ENCODE measurements at regions not wholly inside any gene's neighbourhood (a gene's known extent, or its start where the extent isn't known, plus 50 kb on each side); places are given as distances from the start of the nearest gene placed in this dataset.
"Not testable (repeated sequence)": the region's sequence is repeated elsewhere in the genome, so short reads cannot be mapped to it uniquely, and the experiment has no call there.

GRCh38 chr2:208916881-208917280, 507.0 kb upstream of the MAP2 start:
- Histone ChIP-seq H3K27me3 (ENCODE audit: control insufficient read depth in 4 of 4, insufficient read depth in 4 of 4, low read length in 3 of 4) (no peaks in the 10 kb centered on the region), H3K9ac (ENCODE audit: low read depth in 1 of 2, low read length in 2 of 2) (no peak overlapping the region), H3K4me1 (ENCODE audit: control insufficient read depth in 4 of 4, insufficient read depth in 4 of 4, low read length in 3 of 4) (no peaks in the 10 kb centered on the region), H3K36me3 (ENCODE audit: control insufficient read depth in 4 of 4, insufficient read depth in 3 of 4, low read depth in 1 of 4, low read length in 3 of 4) (no peaks in the 10 kb centered on the region), H3K4me3 (ENCODE audit: low read depth in 1 of 3, low read length in 3 of 3) (no peak overlapping the region), H3K27ac (ENCODE audit: low read depth in 1 of 2, low read length in 2 of 2) (no peak overlapping the region), H3K9me3 (ENCODE audit: control insufficient read depth in 4 of 4, low read length in 3 of 4) (peaks cover 0 to 2% (median 0%) of the 10 kb centered on the region in 4 donors)
- WGBS = 54% methylated on average over 2 of the region's 2 CpGs
- TF ChIP-seq RAD21 (IDR thresholded peaks at IDR 0.05) = no peak
- no peak for DNase-seq (ENCODE audit: low spot score)

GRCh38 chr2:208921358-208921757, 502.5 kb upstream of the MAP2 start:
- not testable (repeated sequence) for H3K4me1 ChIP-seq (ENCODE audit: control insufficient read depth in 4 of 4, insufficient read depth in 4 of 4, low read length in 3 of 4); H3K27ac ChIP-seq (ENCODE audit: low read depth in 1 of 2, low read length in 2 of 2); H3K4me3 ChIP-seq (ENCODE audit: low read depth in 1 of 3, low read length in 3 of 3); DNase-seq (ENCODE audit: low spot score); H3K36me3 ChIP-seq (ENCODE audit: control insufficient read depth in 4 of 4, insufficient read depth in 3 of 4, low read depth in 1 of 4, low read length in 3 of 4); H3K9me3 ChIP-seq (ENCODE audit: control insufficient read depth in 4 of 4, low read length in 3 of 4); H3K9ac ChIP-seq (ENCODE audit: low read depth in 1 of 2, low read length in 2 of 2); H3K27me3 ChIP-seq (ENCODE audit: control insufficient read depth in 4 of 4, insufficient read depth in 4 of 4, low read length in 3 of 4)
- 96% methylated on average over 1 of the region's 1 CpG for WGBS

GRCh38 chr2:208927867-208928266, 496.0 kb upstream of the MAP2 start:
- DNase-seq (ENCODE audit: low spot score) = no peak
- no peaks in the 10 kb centered on the region for H3K27me3 ChIP-seq (ENCODE audit: control insufficient read depth in 4 of 4, insufficient read depth in 4 of 4, low read length in 3 of 4)
- peaks cover 0 to 4% (median 0%) of the 10 kb centered on the region in 4 donors for H3K9me3 ChIP-seq (ENCODE audit: control insufficient read depth in 4 of 4, low read length in 3 of 4)
- H3K4me3 ChIP-seq (ENCODE audit: low read depth in 1 of 3, low read length in 3 of 3) = no peak overlapping the region
- H3K27ac ChIP-seq (ENCODE audit: low read depth in 1 of 2, low read length in 2 of 2) = no peak overlapping the region
- no peaks in the 10 kb centered on the region for H3K36me3 ChIP-seq (ENCODE audit: control insufficient read depth in 4 of 4, insufficient read depth in 3 of 4, low read depth in 1 of 4, low read length in 3 of 4)
- H3K4me1 ChIP-seq (ENCODE audit: control insufficient read depth in 4 of 4, insufficient read depth in 4 of 4, low read length in 3 of 4) = no peaks in the 10 kb centered on the region
- no peak for TF ChIP-seq HNF4A (conservative IDR thresholded peaks at IDR 0.05)
- no peak for TF ChIP-seq CTCF (IDR thresholded peaks at IDR 0.05; ENCODE audit: low read depth, low read length, missing input control)
- TF ChIP-seq EGR1 (IDR thresholded peaks at IDR 0.05; ENCODE audit: low read depth in 2 of 2) = no peak
- no peak for TF ChIP-seq HNF4G (IDR thresholded peaks at IDR 0.05)
- no peak overlapping the region for H3K9ac ChIP-seq (ENCODE audit: low read depth in 1 of 2, low read length in 2 of 2)

GRCh38 chr2:208929139-208929864, 494.5 kb upstream of the MAP2 start:
- no peak for DNase-seq (ENCODE audit: low spot score)
- TF ChIP-seq ATF3 (IDR thresholded peaks at IDR 0.05) (no peak), YY1 (IDR thresholded peaks at IDR 0.05) (no peak), NR2F2 (IDR thresholded peaks at IDR 0.05) (no peak), HNF4A (conservative IDR thresholded peaks at IDR 0.05) (no peak), EGR1 (IDR thresholded peaks at IDR 0.05; ENCODE audit: low read depth in 2 of 2) (no peak), CTCF (IDR thresholded peaks at IDR 0.05; ENCODE audit: low read depth, low read length, missing input control) (no peak), MAX (IDR thresholded peaks at IDR 0.05) (no peak), ZBTB33 (IDR thresholded peaks at IDR 0.05) (no peak), REST (IDR thresholded peaks at IDR 0.05) (no peak), HNF4G (IDR thresholded peaks at IDR 0.05) (no peak)

More at GRCh38 chr2:208929139-208929864, 494.5 kb upstream of the MAP2 start:
- H3K9ac ChIP-seq (ENCODE audit: low read depth in 1 of 2, low read length in 2 of 2) = no peak overlapping the region
- H3K27me3 ChIP-seq (ENCODE audit: control insufficient read depth in 4 of 4, insufficient read depth in 4 of 4, low read length in 3 of 4) = no peaks in the 10 kb centered on the region
- H3K9me3 ChIP-seq (ENCODE audit: control insufficient read depth in 4 of 4, low read length in 3 of 4) = peaks cover 0 to 4% (median 0%) of the 10 kb centered on the region in 4 donors
- H3K36me3 ChIP-seq (ENCODE audit: control insufficient read depth in 4 of 4, insufficient read depth in 3 of 4, low read depth in 1 of 4, low read length in 3 of 4) = no peaks in the 10 kb centered on the region
- no peak overlapping the region for H3K27ac ChIP-seq (ENCODE audit: low read depth in 1 of 2, low read length in 2 of 2)
- WGBS = 66% methylated on average over 5 of the region's 5 CpGs
- H3K4me3 ChIP-seq (ENCODE audit: low read depth in 1 of 3, low read length in 3 of 3) = no peak overlapping the region
- no peaks in the 10 kb centered on the region for H3K4me1 ChIP-seq (ENCODE audit: control insufficient read depth in 4 of 4, insufficient read depth in 4 of 4, low read length in 3 of 4)
